Transverse colon (tissue), 4 donors: ENCODE measurements at regions not wholly inside any gene's neighbourhood (a gene's known extent, or its start where the extent isn't known, plus 50 kb on each side); places are given as distances from the start of the nearest gene placed in this dataset.

Experiments
- DNase-seq: peaks from one replicate; pipeline ENCODE4 v3.0.0-alpha.2; 2019
- H3K27ac ChIP-seq, 4 donors: fragments of 200-600 bp; sonication (generic); 2 replicates each; pipeline ENCODE4 v1.5.1; 2016 to 2018; ENCODE audit warnings: inconsistent platforms in 4 of 4
- H3K27me3 ChIP-seq: fragments of 200-600 bp; sonication (generic); 2 replicates; pipeline ENCODE4 v1.5.1; 2017; ENCODE audit warnings: inconsistent platforms
- H3K36me3 ChIP-seq, 4 donors: fragments of 200-600 bp; sonication (generic); 2 replicates each; pipeline ENCODE4 v1.5.1; 2017 to 2019; ENCODE audit warnings: inconsistent platforms in 4 of 4
- H3K4me1 ChIP-seq, 4 donors: fragments of 200-600 bp; sonication (generic); 2 replicates each; pipeline ENCODE4 v1.5.1; 2017 to 2020; ENCODE audit warnings: inconsistent platforms in 4 of 4
- H3K4me3 ChIP-seq, 4 donors: fragments of 200-600 bp; sonication (generic); 1 replicate in 1 of 4; 2 replicates in 3 of 4; pipeline versions ENCODE4 v1.5.1 to v1.6.1; 2017 to 2019; ENCODE audit warnings: inconsistent platforms in 4 of 4
- H3K9me3 ChIP-seq, 2 donors: fragments of 200-600 bp; sonication (generic); 2 replicates each; pipeline ENCODE4 v1.5.1; 2017 to 2019; ENCODE audit warnings: inconsistent platforms in 2 of 2
- CTCF ChIP-seq, 5 experiments: fragments of 200-600 bp in 3 of 5; fragments of 450-650 bp in 2 of 5; sonication (generic) in 3 of 5; IDR thresholded peaks; 1 replicate in 2 of 5; 2 replicates in 3 of 5; pipeline ENCODE4 v1.5.1; 2016 to 2017; ENCODE audit warnings: antibody characterized with exemption in 5 of 5, inconsistent platforms in 3 of 5, mild to moderate bottlenecking in 2 of 5, moderate library complexity in 1 of 5
- EP300 ChIP-seq: sonication (generic); formaldehyde crosslinking; IDR thresholded peaks from one replicate; pipeline ENCODE4 v1.6.1; 2017; ENCODE audit warnings: antibody characterized with exemption, low read depth
- POLR2A ChIP-seq: fragments of 450-650 bp; IDR thresholded peaks from one replicate; pipeline ENCODE4 v1.6.1; 2016; ENCODE audit warnings: antibody characterized with exemption, mild to moderate bottlenecking, moderate library complexity
- POLR2AphosphoS5 ChIP-seq, 3 donors: sonication (generic); formaldehyde crosslinking; IDR thresholded peaks; one replicate each; pipeline ENCODE4 v1.6.1; 2016; ENCODE audit warnings: antibody characterized with exemption in 3 of 3
- WGBS, 2 donors: methylation state at CpG; one replicate each; pipeline ENCODE4 v1.1.5; 2018; ENCODE audit warnings: low coverage in 1 of 2; 5-methylcytosine and 5-hydroxymethylcytosine counted together
- in situ Hi-C, 4 donors: fragments of 200-750 bp; cut with MboI; loops; one replicate each; pipeline versions ENCODE4 v1.15.0 to v1.15.1; 2017; ENCODE audit warnings: low sequenced_read_pairs in 3 of 4, low pct_ligation_motif_present in 1 of 4, low pct_unique_long_range_greater_than_20kb in 1 of 4
- intact Hi-C: fragments of 100-400 bp; cut with DNase I; formaldehyde crosslinking; loops from one replicate; pipeline ENCODE4 v1.15.1; 2023; ENCODE audit warnings: low total_unique reads

GRCh38 chr2:228526687-228527086 is 345.2 kb upstream of the SPHKAP start:
- intact Hi-C loops: no loop called here
- in situ Hi-C loops: no loop called here
- WGBS, 2 donors: 55 to 67% methylated on average over 1 of the region's 1 CpG

GRCh38 chr2:228522977-228523376 is 341.5 kb upstream of the SPHKAP start:
- Histone ChIP-seq H3K27ac (no peak overlapping the region), H3K36me3 (no peaks in the 10 kb centered on the region), H3K4me1 (no peaks in the 10 kb centered on the region), H3K9me3 (no peaks in the 10 kb centered on the region), H3K4me3 (no peak overlapping the region), H3K27me3 (no peaks in the 10 kb centered on the region)
- TF ChIP-seq EP300: no peak
- TF ChIP-seq POLR2AphosphoS5 (IDR thresholded peaks at IDR 0.05): no peak
- TF ChIP-seq CTCF (IDR thresholded peaks at IDR 0.05): no peak
- intact Hi-C loops: loop anchor here (5.0 kb wide), 1 partner anchor 174 kb away; no protein-coding TSS in a partner anchor
- no peak for DNase-seq
- 94 to 100% methylated on average over 3 of the region's 3 CpGs for WGBS, 2 donors
- in situ Hi-C loops: no loop called here

More at GRCh38 chr2:228526687-228527086, 345.2 kb upstream of the SPHKAP start:
- Histone ChIP-seq H3K27me3 (no peaks in the 10 kb centered on the region), H3K36me3 (no peaks in the 10 kb centered on the region), H3K27ac (no peak overlapping the region), H3K9me3 (no peaks in the 10 kb centered on the region), H3K4me1 (no peaks in the 10 kb centered on the region), H3K4me3 (no peak overlapping the region)
- DNase-seq: no peak
- TF ChIP-seq POLR2AphosphoS5 (IDR thresholded peaks at IDR 0.05) (no peak), EP300 (no peak), POLR2A (no peak), CTCF (IDR thresholded peaks at IDR 0.05) (no peak)

- DNase-seq: no peak
- TF ChIP-seq EP300: no peak
- TF ChIP-seq POLR2A: no peak
- no peak for TF ChIP-seq CTCF (IDR thresholded peaks at IDR 0.05)
- TF ChIP-seq POLR2AphosphoS5 (IDR thresholded peaks at IDR 0.05): no peak
- Histone ChIP-seq H3K4me1 (no peaks in the 10 kb centered on the region), H3K27ac (no peak overlapping the region), H3K27me3 (no peaks in the 10 kb centered on the region), H3K9me3 (no peaks in the 10 kb centered on the region), H3K4me3 (no peak overlapping the region), H3K36me3 (no peaks in the 10 kb centered on the region)
- 53 to 59% methylated on average over 2 of the region's 2 CpGs for WGBS, 2 donors
- in situ Hi-C loops (no loop called here), intact Hi-C loops (loop anchor here (5.0 kb wide), 1 partner anchor 175 kb away; no protein-coding TSS in a partner anchor)
Measured at GRCh38 chr2:228522276-228522675, 340.8 kb upstream of the SPHKAP start.

GRCh38 chr2:228519561-228519960 is 338.1 kb upstream of the SPHKAP start:
- H3K27ac ChIP-seq: no peak overlapping the region
- intact Hi-C loops (no loop called here), in situ Hi-C loops (no loop called here)
- no peaks in the 10 kb centered on the region for H3K4me1 ChIP-seq
- no peak for DNase-seq
- no peaks in the 10 kb centered on the region for H3K27me3 ChIP-seq
- no peaks in the 10 kb centered on the region for H3K36me3 ChIP-seq
- no peak overlapping the region for H3K4me3 ChIP-seq
- no peaks in the 10 kb centered on the region for H3K9me3 ChIP-seq
- TF ChIP-seq CTCF (IDR thresholded peaks at IDR 0.05) (no peak), POLR2A (no peak), POLR2AphosphoS5 (IDR thresholded peaks at IDR 0.05) (no peak), EP300 (no peak)
